ENCODE measurements at regions not wholly inside any gene's neighbourhood (a gene's known extent, or its start where the extent isn't known, plus 50 kb on each side); places are given as distances from the start of the nearest gene placed in this dataset.

DNA sequence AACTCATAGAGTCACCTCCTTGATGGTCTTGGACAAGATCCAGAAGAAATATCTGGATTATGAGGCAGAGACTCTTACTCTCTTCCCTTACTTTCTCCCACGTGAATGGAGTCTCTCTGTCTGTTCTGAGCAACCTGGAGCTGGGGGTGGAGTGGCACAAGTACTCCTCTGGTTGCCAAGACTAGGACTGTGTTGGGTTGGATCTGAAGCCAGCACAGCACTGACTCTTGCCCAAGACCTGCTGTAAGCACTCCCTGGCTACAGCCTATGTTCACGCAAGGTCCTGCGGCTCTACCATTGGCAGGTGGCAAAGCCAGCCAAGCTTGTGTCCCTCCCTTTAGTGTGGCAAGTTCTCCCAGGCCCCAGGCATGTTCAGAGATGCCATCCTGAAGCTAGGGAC lies 488.2 kb upstream of the NRG3 start:
- no peak for TF ChIP-seq YY1 (IDR thresholded peaks at IDR 0.05; ENCODE audit: low read depth, low read length)
- TF ChIP-seq JUN (IDR thresholded peaks at IDR 0.05; ENCODE audit: low read depth, low read length), result no peak
- TF ChIP-seq, protein P1, sequence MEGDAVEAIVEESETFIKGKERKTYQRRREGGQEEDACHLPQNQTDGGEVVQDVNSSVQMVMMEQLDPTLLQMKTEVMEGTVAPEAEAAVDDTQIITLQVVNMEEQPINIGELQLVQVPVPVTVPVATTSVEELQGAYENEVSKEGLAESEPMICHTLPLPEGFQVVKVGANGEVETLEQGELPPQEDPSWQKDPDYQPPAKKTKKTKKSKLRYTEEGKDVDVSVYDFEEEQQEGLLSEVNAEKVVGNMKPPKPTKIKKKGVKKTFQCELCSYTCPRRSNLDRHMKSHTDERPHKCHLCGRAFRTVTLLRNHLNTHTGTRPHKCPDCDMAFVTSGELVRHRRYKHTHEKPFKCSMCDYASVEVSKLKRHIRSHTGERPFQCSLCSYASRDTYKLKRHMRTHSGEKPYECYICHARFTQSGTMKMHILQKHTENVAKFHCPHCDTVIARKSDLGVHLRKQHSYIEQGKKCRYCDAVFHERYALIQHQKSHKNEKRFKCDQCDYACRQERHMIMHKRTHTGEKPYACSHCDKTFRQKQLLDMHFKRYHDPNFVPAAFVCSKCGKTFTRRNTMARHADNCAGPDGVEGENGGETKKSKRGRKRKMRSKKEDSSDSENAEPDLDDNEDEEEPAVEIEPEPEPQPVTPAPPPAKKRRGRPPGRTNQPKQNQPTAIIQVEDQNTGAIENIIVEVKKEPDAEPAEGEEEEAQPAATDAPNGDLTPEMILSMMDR (IDR thresholded peaks at IDR 0.05; ENCODE audit: control extremely low read depth in 1 of 3, insufficient read depth in 1 of 3, low read depth in 1 of 3, low read length in 3 of 3), result no peak
- TF ChIP-seq CEBPB (IDR thresholded peaks at IDR 0.05; ENCODE audit: low read depth, low read length), result no peak
- TF ChIP-seq POU5F1 (IDR thresholded peaks at IDR 0.05; ENCODE audit: low read depth, low read length), result no peak
- TF ChIP-seq CBX8 (IDR thresholded peaks at IDR 0.05; ENCODE audit: borderline replicate concordance, low read depth, low read length), result no peak
- no peak for TF ChIP-seq GABPA (IDR thresholded peaks at IDR 0.05; ENCODE audit: borderline replicate concordance, insufficient read depth, low read length)
- no peak for TF ChIP-seq SRF (IDR thresholded peaks at IDR 0.05; ENCODE audit: low read depth, low read length)
- TF ChIP-seq RFX5 (IDR thresholded peaks at IDR 0.05; ENCODE audit: borderline replicate concordance, low read depth, low read length), result no peak
- TF ChIP-seq, protein P2, sequence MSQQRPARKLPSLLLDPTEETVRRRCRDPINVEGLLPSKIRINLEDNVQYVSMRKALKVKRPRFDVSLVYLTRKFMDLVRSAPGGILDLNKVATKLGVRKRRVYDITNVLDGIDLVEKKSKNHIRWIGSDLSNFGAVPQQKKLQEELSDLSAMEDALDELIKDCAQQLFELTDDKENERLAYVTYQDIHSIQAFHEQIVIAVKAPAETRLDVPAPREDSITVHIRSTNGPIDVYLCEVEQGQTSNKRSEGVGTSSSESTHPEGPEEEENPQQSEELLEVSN (IDR thresholded peaks at IDR 0.05), result no peak
- no peak for TF ChIP-seq RBBP5 (IDR thresholded peaks at IDR 0.05; ENCODE audit: borderline replicate concordance, low read depth, low read length)
- no peak for TF ChIP-seq POLR2AphosphoS5 (IDR thresholded peaks at IDR 0.05; ENCODE audit: low read depth, low read length)
- TF ChIP-seq CREB1 (IDR thresholded peaks at IDR 0.05), result no peak
- no peak for TF ChIP-seq HDAC2 (IDR thresholded peaks at IDR 0.05; ENCODE audit: borderline replicate concordance in 1 of 2, low read depth in 2 of 2, low read length in 2 of 2)
